ENCODE measurements at regions not wholly inside any gene's neighbourhood (a gene's known extent, or its start where the extent isn't known, plus 50 kb on each side); places are given as distances from the start of the nearest gene placed in this dataset.

DNA sequence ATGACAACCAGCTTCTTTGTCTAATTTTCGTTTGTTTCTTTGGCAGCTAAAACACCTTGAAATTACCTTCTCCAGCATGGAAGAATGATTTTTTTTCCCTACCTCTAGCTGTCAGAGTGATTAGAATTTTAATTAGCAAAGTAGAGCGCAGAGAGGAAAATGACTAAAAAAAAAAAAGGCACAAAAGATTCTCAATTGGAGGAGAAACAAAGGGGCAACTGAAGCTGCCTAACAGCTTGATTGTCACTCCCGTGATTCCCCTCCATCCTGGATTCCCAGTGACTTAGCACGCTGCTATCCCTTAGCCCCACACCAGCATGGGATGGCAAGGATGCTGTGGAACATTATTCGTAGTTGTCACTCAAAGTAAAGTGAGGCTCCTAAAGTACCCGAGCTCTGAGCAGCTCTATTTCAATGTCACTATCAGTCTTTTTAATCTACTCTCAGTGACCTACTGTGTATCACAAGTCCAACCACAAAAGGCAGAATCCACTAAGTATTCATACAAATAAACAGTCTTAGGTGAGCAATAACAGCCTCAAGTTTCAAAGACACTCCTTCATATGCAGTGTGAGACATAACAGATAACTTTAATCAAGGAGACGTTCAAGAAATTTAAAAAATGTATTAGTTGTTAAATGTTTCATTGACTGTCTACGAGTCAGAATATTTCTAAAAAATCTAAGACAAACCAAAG is 710.0 kb upstream of the GRAMD2B start:
- no peak overlapping the region for H3K27ac ChIP-seq (ENCODE audit: low read depth, low read length)
- 82 to 88% (median 84%) methylated on average over 8 of the region's 8 CpGs for WGBS, 3 donors

DNA sequence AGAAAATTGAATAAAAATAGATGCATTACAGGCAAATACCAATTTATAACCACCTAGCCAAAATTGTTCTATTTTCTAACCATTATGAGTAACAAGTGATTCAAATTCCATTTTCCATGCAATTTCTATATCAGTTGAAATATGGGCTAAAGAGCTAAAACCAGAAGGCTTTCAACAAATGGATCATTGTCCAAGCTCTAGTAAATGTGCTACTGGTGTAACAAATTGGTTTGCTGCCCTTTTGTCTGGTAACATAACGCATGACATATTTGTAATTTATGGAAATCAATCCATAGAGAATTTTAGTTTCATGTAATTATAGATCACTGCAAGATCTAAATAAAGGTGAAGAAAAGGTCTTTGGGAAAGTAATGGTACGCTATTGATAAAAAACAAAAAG is 708.0 kb upstream of the GRAMD2B start:
- WGBS, 3 donors: 91 to 94% (median 91%) methylated on average over 2 of the region's 2 CpGs
- H3K27ac ChIP-seq (ENCODE audit: low read depth, low read length): no peak overlapping the region

DNA sequence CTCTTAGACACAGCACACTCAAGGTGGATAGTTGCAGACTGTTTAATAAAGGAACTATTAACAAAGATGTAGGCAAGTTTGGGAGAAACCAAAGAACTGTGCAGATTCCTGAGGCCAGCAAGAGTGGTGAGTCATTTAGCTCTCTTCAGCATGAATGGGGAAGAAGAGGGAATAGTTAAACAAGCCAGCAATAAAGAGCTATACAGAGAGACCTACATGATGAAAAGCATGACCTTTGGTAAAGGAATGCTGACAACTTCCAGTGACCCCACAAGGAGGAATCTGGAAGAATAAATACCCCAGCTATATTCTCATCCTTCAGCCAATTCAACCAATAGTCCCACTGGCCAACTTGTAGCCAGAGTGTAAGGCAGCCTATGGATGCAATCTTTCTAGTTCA is 706.0 kb upstream of the GRAMD2B start:
- H3K27ac ChIP-seq (ENCODE audit: low read depth, low read length): no peak overlapping the region

DNA sequence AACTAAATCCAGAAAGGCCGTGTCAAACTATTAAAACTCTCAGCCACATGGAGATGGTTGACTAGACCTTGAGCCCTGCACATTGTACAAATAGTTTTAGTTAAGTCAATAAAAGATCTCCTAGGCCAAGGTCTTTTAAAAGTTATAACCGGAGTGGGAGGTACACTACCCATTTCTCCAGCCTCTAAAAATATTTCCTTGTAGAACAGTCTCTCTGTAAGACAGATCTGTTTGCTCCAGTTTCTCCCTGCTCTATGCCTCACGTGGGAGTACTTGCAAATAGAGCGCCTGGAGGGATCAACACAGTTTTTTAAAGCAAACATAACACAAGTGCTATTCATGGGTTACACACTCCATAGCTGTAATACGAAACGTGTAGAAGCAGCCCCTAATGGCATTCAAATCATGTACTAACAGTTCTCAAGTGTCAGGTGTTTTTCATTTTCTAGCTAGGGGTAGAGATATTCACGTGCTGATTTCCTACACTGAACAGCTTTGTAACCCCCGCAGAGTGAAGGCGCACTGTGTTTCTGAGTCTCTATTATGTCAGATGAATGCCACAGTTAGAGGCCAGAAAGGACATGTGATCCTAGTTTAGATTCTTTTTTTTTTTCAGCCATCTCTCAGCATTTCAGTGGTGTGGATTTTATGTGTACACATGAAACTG is 703.4 kb upstream of the GRAMD2B start:
- H3K27ac ChIP-seq (ENCODE audit: low read depth, low read length): no peak overlapping the region
- 29 to 72% (median 66%) methylated on average over 9 of the region's 9 CpGs for WGBS, 3 donors

DNA sequence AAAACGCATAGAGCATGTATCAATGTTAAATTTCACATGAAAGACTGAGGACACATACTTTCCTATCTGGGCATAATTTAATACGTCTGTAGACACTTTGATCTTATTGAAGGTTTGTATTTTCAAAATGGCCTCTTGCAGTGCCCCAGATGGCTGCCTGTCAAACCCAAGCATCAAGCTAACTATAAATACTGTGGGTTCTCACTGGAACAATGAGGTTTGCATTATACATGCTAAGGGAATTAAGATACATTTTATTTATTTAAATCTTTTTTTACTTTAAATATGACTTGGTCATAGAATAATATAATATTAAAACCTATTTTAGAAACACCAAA is 702.9 kb upstream of the GRAMD2B start:
- no peak overlapping the region for H3K27ac ChIP-seq (ENCODE audit: low read depth, low read length)
- 38 to 91% (median 85%) methylated on average over 2 of the region's 2 CpGs for WGBS, 3 donors

DNA sequence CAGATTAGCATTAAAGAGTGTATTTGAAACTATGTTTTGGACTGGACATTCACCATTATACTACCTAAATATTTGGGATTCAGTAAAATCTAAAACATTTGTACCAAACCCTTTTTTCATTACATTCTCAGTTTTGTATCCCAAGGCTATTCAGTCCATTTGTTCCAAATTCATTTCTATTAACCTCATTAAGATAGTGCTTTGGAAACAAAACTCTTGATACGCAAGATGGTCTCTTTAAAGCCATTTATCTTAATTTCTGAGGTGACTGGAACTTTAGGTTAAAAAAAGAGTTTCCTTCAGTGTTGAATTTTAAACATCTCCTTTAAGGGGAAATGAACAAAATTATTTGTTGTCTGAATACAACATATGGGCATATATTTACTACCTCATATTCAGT is 702.5 kb upstream of the GRAMD2B start:
- H3K27ac ChIP-seq (ENCODE audit: low read depth, low read length): no peak overlapping the region
- WGBS, 3 donors: 93 to 100% (median 95%) methylated on average over 1 of the region's 1 CpG

DNA sequence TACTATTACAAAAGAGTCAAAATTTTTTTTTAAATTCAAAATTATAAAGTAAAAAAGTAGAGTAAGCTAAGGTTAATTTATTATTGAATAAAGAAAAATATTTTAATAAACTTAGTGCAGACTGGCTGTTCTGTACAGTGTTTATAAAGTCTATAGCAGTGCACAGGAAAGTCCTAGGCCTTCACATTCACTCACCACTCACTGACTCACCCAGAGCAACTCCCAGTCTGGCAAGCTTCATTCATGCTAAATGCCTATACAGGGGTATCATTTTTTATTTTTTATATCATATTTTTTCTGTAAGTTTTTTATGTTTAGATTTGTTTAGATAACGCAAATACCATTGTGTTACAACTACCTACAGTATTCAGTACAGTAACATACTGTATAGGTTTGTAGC is 700.7 kb upstream of the GRAMD2B start:
- H3K27ac ChIP-seq (ENCODE audit: low read depth, low read length): no peak overlapping the region
- 88 to 95% (median 91%) methylated on average over 1 of the region's 1 CpG for WGBS, 3 donors

DNA sequence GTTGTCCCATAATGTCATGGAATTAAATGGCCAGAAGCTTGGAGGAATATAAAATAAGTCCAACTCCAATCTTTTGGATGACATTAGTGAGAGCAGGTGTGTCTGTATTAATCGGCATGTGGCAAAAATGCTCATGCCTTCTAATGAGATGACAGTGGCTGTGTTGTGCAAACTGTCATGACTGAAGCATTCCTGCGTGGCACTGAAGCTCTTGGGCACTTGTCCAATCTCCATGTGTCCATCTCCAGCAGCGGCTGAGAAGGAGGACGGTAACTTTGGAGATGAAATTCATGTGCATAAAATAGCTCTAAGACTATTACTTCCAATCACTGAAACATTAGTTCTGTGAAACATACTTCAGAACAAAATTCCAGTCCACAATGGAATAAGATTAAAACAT is 697.5 kb upstream of the GRAMD2B start:
- 61 to 81% (median 66%) methylated on average over 4 of the region's 4 CpGs for WGBS, 3 donors
- H3K27ac ChIP-seq (ENCODE audit: low read depth, low read length): no peak overlapping the region

DNA sequence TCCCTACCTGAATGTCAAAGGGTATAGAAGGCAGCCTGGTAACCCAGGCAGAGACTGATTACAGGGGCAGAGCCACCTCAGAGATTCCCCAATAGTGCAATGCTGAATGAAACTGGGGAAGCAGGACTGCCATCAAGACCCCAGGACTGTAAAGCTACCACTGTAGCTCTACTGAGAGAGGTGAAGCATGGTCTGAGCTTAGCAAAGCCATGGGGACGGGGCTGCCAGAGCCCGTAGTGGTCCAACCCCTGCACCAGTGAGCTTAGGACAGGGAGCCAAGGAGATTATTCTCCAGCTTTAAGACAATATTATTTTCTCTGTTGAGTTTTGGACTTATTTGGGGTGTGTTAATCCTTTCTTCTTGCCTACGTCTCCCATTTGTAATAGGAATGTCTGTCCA is 679.3 kb upstream of the GRAMD2B start:
- H3K27ac ChIP-seq (ENCODE audit: low read depth, low read length): no peak overlapping the region
- WGBS, 3 donors: 94 to 96% (median 95%) methylated on average over 3 of the region's 3 CpGs

DNA sequence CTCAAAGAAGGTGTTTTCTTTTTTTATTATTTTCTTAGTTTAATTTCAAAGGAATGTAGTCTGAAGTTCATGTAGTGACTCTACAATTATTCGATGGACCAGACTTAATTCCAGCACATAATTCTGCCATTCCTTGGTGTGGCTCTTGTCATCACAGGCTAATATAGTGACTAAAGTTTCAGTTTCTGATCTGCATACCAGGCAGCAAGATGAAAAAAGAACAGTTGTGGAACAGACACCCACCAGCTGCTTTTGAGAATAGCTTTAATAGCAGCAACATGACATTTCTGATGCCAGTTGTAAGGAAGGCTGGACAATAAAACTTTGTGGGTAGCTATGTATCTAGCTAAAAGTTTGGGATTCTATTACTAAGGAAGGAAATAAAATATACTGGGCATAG is 676.3 kb upstream of the GRAMD2B start:
- WGBS, 3 donors: 78 to 90% (median 87%) methylated on average over 1 of the region's 1 CpG
- H3K27ac ChIP-seq (ENCODE audit: low read depth, low read length): no peak overlapping the region

DNA sequence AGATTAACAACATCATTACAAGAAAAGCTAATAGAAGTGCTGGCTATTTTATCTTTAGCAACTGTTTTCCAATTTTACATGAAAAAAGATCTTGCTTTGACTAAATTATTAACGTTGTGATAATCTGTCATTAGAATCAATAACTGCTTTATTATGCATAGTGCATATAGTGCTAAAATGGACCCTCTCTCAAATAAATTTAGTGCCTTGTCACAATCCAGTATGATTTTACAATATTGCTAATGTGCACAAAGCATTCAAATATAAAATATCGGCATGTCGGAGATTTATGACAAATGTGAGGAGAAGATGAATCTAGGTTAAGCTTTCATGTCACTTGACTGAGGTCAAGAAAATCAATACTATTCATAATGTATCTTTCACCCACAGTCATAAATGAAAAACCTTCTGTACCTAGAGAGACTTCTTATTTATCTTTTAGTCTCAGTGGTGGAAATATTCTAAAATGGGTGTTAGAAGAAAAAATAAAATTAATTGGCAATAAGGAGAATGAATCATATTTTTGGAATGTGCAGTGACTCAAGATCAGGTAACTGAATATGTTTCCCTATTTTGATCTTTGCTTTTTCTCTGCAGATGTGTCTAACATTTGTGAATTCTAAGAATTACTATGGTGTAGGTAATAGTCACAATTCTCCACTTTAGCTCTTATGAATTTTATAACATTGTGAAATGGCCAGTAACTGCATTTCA is 672.9 kb upstream of the GRAMD2B start:
- WGBS, 3 donors: 79 to 92% (median 90%) methylated on average over 3 of the region's 3 CpGs
- no peak overlapping the region for H3K27ac ChIP-seq (ENCODE audit: low read depth, low read length)

DNA sequence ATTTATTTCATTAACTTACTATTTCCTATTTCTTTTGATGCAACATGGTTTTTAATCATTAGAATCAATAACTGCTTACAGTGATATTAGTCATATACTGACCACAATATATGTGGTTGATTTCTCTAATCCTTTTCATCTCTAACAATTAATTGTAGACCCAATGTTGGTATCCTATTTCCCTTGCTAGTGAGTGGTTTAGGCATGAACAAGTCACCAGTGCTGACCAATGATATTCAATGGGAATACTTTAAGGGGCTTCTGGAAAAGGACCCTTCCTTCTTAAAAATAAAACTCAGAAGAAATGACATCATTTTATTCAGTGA is 672.4 kb upstream of the GRAMD2B start:
- H3K27ac ChIP-seq (ENCODE audit: low read depth, low read length): no peak overlapping the region

DNA sequence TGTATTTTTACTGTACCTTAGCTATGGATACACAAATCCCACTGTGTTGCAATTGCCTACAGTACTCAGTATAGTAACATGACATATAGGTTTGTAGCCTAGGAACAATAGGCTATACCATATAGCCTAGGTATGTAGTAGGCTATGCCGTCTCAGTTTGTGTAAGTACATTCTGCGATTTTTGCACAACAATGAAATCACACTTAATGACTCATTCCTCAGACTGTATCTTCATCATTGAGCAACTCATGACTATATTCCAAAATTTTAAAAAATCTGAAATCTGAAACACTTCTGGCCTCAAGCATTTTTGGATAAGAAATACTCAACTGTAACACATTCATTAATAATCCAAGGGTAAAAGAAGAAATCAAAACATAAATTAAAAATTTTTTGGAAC is 666.8 kb upstream of the GRAMD2B start:
- H3K27ac ChIP-seq (ENCODE audit: low read depth, low read length): no peak overlapping the region
- 36 to 96% (median 55%) methylated on average over 2 of the region's 2 CpGs for WGBS, 3 donors

DNA sequence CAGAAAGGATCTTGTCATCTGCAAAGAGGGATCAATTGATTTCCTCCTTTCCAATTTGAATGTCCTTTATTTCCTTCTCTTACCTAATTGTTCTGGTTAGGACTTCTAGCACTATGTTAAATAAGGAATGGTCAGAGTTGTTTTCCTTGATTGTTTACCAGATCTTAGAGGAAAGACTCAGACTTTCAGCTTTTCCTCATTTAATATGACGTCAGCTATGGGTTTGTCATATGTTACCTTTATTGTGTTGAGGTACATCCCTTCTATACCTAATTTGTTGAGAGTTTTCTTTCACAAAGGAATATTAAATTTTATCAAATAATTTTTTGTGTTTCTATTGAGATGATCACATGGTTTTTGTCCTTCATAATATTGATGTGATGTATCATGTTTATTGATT is 656.5 kb upstream of the GRAMD2B start:
- no peak overlapping the region for H3K27ac ChIP-seq (ENCODE audit: low read depth, low read length)
- WGBS, 3 donors: 81 to 93% (median 90%) methylated on average over 1 of the region's 1 CpG

DNA sequence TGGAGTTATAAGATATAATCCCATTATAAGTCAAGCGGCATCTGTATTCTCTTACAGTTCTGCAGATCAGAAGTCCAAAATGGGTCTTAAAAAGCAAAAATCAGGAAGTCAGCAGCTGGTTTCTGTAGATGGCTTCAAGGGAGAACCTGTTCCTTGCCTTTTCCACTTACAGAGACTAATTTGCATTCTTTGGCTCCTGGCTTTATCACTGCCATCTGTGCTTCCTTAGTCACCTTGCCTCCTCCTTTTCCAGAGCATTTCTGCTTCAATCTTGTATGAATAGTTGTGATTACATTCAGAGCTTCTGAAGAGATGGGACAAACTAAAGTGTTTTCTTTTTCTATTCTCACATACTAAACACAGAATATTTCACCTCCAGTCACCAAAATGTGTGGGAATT is 647.3 kb upstream of the GRAMD2B start:
- H3K27ac ChIP-seq (ENCODE audit: low read depth, low read length): no peak overlapping the region
- 97 to 100% (median 97%) methylated on average over 1 of the region's 1 CpG for WGBS, 3 donors

DNA sequence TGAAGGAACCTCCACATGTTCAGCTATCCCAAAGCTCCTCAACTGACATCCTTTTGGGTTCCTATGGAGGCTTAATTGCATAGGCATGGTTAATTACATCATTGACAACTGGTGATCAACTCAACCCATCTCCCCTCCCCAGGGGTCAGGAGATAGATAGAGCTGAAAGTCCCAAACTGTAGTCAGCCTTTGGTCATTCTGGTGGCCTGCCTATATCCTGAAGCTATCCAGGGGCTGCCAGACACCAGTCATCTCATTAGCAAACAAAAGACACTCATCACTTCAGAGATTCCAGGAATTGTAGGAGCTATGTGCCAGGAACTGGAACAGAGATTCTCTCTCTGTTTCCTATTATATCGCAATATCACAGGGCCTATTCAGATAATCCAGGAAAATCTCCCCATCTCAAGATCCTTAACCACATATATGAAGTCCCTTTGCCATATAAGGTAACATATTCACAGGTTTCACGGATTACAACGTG is 646.5 kb upstream of the GRAMD2B start:
- 88 to 95% (median 89%) methylated on average over 3 of the region's 3 CpGs for WGBS, 3 donors

DNA sequence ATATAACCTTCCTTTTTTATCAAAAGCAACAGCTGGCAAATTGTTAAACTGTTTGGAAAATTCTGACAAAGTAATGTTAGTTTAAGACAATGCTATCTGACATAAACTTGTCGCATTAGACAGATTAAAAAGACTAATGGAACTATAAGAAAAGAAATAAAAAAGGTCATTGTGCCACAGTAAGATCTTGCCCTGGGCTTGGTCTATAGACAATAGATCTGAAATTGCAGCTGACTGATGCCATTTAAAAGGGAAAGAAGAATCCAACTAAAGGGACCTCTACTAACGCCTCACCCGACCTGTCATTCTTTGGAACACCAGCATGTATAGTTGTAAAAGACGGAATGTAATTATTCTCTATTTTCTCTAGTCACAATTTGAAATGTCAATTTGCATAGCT is 644.4 kb upstream of the GRAMD2B start:
- H3K27ac ChIP-seq (ENCODE audit: low read depth, low read length): no peak overlapping the region
- WGBS, 3 donors: 58 to 91% (median 81%) methylated on average over 4 of the region's 4 CpGs

More for the DNA sequence above, 646.5 kb upstream of the GRAMD2B start:
- no peak overlapping the region for H3K27ac ChIP-seq (ENCODE audit: low read depth, low read length)

DNA sequence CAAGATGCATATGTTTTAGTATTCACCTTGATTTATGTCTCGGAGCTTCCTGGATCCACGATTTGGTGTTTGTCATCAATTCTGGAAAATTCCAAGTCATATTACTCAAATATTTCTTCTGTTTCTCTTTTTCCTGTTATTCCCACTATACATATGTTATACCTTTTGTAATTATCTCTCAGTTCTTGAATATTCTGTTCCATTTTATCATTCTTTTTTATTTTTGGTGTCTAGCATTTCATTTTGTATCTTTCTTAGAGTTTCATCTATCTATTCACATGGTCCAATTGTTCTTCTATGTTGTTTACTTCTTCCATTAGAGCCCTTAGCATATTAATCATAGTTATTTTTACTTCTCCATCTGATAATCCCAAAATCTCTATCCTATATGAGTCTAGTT is 637.8 kb upstream of the GRAMD2B start:
- WGBS, 3 donors: 82 to 85% (median 84%) methylated on average over 2 of the region's 2 CpGs
- H3K27ac ChIP-seq (ENCODE audit: low read depth, low read length): no peak overlapping the region

DNA sequence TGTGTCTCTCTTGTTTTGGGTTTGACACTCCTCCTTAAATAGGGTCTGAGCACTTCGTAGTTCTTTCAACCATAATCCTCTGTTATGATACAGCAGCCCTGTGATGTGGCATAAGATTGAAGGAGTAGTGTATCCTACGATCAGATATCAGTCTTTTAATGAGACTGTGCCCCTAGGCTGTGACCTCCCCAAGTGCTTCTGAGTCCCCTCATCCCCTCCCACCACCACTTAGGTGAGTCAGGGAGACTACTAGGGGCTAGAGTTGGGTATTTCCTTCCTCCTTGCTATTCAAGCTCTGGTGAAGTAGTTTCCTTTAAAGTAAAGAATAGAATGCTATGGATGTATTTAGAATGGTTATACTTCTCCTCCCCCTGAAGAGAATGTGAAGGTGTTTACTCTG is 637.2 kb upstream of the GRAMD2B start:
- WGBS, 3 donors: 60 to 82% (median 67%) methylated on average over 2 of the region's 2 CpGs
- H3K27ac ChIP-seq (ENCODE audit: low read depth, low read length): no peak overlapping the region

DNA sequence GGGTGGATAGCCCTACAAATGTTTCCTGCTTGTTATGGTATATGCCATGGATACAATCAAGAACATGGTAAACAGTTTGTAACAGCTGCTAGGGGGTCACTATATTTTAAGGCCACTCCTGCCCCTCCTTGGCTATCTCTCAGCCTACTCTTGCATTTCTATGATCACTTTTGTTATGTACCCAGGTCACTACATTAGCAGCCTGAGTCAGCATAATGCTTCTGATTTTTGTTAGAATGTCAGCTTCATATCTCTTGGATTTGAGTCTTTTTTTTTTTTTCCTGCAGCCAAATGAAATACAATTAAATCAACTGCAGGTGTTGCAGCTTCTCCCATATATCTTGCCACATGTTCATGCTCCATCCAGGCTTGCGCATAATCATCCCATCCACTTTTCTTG is 629.7 kb upstream of the GRAMD2B start:
- 97 to 100% (median 97%) methylated on average over 1 of the region's 1 CpG for WGBS, 3 donors
- H3K27ac ChIP-seq (ENCODE audit: low read depth, low read length): no peak overlapping the region
